ENCODE measurements at regions not wholly inside any gene's neighbourhood (a gene's known extent, or its start where the extent isn't known, plus 50 kb on each side); places are given as distances from the start of the nearest gene placed in this dataset.

DNA sequence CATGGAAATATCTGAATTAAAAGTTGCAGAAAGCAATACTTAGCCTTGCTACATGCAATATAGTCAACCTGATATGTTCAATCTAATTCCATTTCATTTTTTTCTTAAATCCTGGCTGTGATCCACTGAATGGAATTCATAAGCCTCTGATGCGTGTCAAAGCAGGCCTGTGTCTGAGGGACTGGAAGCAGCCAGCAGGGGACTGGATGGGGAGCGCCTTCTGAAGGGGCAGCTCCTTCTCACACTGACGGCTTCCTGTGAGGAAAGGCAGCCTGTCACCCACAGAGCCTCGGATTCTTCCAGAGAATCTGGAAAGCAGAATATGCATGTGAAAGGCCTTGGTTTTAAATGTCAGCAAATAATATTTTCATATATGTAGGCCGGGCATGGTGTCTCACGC is 73.5 kb downstream of the KCNF1 start:
- no peak for DNase-seq (ENCODE audit: low spot score)

DNA sequence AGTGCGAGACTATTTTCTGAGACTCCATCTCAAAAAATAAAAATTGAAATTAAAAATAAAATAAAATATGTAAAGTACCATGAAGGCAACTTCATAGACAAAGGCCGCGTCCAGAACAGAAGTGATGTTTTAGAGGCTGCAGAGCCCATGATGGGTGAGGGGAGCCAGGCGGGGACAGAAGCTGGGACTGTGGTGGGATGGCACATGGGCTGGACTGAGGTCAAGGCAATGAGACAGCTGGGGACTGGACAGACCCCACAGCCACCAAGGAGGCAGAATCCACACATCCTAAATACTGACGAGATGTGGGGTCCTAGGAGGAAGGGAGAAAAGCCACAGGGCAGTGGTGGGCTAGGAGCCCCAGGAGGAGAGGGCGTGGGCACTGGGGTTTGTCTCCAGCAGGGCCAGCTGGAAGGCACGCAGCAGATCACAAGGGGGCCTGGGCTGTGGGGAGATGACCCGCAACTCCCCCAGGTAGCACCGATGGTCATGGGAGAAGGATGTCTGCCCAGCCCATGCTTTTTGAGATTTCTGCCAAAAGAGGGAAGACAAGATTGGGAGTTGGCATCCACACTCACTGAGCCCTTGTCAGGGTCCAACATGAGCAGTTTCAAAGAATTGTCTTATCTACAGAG is 74.3 kb downstream of the KCNF1 start:
- DNase-seq (ENCODE audit: low spot score): no peak

DNA sequence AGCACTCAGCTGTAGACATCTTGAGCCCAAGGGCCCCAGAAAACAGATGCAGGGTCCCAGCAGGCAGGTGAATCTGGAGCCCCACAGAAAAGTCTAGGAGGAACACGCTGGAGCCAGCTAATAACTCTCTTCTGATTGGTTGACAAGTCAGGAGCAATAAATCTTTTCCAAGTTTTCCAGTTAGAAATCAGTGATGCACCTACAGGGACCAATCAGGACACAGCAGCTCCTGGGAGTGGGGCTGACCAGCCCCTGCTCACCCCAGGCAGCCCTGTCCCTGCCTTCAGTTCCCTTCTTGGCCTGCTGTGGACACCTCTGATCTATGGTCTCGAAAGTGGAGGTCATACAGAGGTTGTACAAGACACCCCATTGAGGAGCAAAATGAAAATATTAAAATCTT is 75.7 kb downstream of the KCNF1 start:
- no peak for DNase-seq (ENCODE audit: low spot score)

DNA sequence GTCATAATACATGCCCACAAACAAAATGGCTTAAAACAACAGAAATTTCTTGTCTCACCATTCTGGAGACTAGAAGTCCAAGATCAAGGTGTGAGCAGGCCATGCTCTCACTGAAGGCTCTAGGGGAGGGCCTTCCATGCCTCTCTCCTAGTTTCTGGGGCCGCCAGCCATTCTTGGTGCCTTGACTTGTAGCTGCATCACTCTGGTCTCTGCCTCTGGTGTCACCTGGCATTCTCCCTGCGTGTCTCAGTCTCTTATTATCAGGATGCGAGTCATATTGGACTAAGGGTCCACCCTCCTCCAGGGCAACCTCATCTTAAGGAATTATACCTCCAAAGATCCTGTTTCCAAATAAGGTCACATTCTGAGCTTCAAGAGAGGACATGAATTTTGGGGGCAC is 76.1 kb downstream of the KCNF1 start:
- DNase-seq (ENCODE audit: low spot score): no peak

DNA sequence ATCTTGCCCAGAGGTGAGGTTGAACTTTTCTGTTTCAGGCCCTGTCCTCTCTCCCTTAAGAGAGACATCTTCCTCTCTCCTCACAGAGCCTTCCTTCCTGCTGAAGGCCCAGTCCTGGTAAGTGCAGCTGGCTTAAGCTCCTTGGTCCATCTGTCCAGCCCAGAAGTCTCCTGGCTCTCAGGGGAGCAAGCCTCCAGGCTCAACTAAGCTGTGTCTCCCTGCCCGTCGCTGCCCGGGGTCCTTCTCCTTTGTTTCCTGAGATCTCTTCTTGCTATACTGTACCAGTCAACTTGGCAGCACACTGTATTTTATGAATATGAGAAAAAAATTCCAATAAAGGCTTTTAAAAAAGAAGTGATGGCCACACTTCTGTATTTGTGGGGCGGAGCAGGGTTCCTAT is 77.4 kb downstream of the KCNF1 start:
- DNase-seq (ENCODE audit: low spot score): no peak

DNA sequence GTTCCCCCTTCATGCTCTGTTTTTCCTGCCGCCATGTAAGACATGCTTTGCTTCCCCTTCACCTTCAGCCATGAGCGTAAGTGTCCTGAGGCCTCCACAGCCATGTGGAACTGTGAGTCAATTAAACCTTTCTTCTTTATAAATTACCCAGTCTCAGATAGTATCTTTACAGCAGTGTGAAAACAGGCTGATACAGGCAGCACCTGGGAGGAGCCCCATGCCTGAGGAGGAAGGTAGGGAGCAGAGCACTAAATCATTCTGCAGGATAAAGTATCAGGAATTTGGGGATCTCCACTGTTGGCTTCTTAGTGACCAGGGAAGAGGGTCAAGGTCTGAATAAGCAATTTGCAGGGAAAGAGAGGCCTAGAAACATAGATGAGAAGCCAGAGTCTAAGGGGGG is 78.0 kb downstream of the KCNF1 start:
- no peak for DNase-seq (ENCODE audit: low spot score)

DNA sequence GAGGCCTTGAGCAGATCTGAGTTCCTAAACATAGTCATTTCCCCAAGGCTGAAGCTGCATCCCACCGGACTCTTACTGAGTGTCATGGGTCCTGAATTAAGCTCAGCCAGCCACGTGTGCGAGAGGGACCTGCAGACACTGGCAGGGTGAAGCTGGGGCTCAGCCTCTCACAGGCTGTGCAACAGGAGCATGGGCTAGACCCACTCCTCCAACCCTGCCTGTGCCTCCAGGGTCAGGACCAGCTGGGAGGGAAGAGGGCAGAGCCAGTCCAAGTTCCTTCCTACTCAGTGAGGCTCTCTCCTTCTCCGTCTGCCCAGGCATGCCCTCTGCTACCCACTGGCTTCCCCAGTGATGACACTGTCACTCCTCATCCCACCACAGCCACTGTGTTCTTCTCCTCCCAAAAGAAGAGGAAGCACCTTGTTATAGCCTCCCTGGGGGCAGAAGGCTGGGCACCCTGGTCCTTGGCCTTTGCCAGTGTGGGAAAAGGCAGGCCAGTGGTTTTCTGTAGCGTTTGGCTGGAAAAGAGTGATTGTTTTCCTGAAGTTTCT is 78.9 kb downstream of the KCNF1 start:
- no peak for DNase-seq (ENCODE audit: low spot score)

DNA sequence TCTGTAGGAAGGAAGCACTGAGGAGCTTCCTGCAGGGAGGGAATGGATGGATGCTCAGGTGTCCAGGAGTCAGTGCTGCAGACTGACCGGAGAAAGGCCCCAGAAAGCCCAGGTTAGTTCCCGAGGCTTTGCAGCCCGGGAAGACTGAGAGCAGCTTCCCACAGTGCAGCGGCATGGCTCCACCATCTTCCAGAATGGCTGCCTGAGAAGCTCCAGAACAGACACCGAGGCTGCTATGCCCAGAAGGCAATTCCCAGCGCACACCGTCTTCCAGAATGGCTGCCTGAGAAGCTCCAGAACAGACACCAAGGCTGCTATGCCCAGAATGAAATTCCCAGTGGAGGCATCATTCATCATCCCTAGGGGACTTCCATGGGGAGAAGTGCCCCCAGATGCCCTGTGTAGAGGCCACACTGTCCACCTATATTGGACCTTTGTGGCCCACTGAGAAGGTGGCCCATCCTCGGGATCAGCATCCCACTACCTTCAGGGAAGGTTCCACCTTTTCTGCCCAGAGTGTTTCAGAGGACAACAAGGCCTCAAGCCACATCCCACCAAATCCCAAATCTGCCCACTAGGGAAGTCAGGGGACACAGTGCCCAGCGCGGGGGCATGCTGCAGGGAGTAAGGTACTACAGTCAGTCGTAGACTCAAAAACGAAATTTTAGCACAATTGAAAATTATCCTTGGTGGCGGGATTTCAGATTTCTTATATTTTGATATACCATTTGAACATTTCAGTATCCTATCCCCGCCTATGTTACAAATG is 80.5 kb downstream of the KCNF1 start:
- no peak for DNase-seq (ENCODE audit: low spot score)

DNA sequence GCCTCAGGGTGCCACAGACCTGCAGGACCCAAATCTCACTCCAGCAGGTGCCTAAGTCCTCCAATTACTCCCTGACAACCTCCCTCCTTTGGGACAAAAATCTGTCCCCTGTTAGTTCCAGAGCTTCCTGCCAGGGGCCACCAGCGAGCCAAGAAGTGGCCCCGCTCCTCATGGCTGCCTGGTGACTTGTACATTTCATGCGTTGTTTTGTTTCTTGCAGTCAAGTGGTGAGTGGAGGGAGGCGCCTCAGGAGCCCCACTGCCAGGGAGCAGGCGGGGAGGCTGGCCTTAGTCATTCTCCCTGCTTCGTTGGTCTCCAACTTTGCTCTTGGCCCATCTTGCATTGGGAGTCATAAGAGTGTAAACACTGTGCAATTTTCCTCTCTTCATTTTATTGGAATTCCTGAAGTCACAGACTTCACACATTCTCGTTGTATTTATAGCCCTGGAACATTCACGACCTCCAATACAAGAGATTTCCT is 81.3 kb downstream of the KCNF1 start:
- no peak for DNase-seq (ENCODE audit: low spot score)

DNA sequence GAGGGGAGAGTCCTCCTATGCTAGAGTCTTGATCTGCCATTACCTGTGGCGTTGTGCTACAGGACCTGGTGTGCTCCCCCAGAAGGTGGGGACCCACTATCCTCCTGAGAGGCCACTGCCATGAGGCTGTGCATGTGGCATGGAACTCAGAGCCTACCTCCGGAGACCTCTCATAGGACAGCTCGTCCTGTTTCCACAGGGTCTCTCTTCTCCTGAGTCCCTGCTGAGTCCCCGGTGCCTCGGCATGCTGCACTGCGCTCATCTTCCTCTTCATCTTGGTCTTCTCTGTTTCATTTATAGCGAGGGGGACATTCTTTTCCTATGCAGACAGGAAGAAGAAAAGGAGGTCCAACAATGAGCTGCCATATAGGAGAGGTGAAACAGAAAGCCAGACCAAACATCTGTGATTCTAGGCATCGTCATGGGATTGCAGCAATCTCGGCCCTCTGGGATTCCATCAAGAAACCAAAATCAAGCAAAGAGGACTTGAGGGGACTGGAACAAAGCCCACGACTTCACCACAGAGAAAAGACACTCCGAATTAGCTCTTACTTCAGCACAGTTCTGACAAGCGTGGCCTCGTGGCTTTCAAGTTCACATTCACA is 83.7 kb downstream of the KCNF1 start:
- DNase-seq (ENCODE audit: low spot score): no peak

DNA sequence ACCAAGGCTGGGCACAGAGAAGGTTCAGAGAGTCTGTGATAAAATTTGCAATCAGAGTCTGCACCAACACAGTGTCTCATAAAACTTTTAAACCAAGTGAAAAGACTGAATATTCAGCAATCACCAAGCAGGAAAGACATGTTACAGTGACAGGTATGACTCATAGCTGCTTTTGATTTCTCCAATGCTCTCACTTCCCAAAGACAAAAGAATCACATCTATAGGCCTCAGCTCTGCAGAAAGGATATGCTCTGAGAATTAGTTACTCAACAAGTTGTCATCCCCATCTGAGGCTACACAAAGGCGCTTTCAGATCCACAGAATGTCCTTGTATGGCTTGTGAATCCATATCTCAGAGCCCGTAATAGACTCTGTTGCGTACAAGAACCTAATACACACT is 92.5 kb downstream of the KCNF1 start:
- DNase-seq (ENCODE audit: low spot score): no peak

DNA sequence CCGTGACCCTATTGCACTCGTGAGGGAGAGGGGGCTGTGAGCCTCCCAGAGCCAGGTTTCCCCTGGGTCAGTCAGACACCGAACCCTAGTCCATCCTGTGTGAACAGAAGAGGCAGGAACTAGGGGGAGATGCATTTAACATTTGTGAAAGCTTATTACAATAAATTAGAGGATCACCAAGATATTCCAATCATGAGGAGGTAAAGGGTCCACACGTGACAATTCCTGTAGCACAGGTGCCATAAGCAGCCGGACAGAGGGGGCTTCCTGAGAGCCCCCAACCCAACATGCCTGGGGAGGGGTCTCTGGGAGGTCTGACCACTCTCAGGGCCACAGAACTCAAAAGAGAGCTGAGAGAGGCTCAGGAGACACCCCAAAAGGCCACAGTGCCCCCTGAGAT is 93.3 kb downstream of the KCNF1 start:
- no peak for DNase-seq (ENCODE audit: low spot score)

DNA sequence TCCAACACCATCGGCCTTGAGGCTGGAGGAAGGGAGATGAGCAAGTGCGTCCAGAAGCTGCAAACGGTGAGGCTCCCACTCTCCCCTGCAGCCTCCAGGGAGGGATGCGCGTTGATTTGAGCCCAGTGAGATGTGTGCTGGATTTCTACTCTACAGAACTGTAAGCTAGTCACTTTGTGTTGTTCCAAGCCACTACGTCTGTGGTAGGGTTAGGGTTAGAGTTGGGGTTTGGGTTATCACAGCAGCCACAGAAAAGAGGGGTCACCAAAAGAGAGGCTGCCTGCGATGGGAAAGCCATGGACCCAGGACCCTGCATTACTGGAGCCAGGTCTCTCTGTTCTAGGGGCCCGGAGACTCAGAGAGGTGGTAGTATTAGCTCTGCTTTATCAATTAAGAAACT is 94.5 kb downstream of the KCNF1 start:
- DNase-seq (ENCODE audit: low spot score): no peak

DNA sequence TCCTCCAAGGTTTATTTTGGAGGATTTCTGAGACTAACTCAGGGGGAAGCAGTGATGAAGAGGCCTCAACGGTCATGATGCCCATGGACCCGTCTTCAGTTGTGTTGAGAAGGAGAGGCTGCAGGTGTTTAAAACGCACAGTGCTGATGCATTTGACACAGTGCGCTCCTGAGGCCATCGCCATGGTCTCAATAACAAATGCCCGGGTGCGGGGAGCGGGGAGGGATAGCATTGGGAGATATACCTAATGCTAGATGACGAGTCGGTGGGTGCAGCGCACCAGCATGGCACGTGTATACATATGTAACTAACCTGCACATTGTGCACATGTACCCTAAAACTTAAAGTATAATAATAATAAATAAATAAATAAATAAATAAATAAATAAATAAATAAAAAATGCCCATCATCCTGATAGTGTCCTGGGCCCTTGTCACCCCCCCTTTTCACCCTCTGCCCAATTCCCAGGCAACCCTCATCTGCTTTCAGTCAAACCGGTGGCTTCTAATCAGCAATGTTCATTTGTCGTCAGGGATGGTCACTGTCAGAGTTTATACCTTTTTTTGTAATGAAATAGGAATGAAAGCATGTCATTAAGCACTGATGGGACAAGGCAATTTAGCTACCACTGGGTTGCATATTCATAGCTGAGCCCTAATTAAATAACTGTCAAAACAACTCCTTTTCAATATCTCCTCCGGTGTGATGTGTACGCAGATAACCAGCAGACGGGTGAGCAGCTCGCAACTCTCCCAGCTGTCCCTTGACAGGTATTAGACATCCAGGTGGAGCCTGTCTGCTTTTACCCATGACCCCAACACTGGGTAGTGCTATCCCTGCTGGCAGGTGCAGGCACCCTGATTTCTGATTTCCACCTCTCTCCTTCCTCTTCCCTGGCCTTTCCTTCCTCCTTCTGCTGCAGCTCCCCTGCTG is 95.9 kb downstream of the KCNF1 start:
- DNase-seq (ENCODE audit: low spot score): no peak

DNA sequence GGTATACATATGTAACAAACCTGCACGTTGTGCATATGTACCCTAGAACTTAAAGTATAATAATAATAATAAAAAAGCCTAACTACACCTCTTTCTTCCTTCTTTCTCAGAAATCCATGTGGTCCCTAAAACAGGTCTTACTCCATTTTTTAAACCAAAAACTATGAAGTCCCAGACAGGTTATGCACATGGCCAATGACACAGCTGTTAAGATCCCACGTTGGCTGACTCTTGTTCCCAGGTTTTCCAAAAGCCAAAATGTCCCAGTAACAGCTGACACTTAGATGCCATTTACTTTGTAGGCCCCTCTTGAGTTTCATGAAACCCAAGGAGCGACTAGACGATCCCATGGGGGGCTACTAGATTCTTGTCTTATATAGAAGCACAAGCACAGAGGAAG is 97.0 kb downstream of the KCNF1 start:
- DNase-seq (ENCODE audit: low spot score): no peak

DNA sequence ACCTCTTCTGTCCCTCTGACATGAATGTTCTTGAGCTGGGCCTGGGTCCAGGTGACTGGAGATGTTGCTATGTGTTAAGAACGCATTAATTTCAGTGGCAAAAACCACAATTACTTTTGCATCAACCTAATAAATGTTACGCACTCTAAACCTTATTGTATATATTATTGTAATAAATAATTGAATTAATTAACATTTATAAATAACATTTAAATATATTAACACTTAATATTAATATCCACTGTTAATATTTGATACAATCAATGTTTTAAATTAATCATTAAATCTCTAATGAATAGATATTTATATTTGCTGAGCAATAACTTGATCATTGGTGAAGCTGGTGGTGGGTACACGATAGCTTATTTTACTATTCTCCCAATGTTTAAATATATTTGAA is 97.4 kb downstream of the KCNF1 start:
- DNase-seq (ENCODE audit: low spot score): no peak

DNA sequence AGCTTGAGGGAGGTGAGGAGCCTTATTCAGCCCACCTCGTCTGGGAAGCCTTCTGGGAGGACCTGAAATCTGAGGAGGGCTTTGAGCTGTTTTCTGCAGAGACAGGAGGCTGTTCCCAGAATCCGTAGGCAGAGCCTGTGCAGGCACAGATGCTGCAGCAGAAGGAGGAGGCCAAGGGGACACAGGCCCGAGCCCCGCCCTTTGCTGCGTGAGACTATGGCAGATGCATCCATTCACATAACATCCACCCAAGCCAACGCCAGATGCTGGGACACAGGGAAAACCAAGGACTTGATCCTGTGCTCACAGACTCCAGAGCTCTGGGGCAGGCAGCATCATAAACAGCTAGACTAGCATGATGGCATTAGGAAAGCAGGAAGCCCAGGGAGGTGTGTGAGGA is 98.2 kb downstream of the KCNF1 start:
- peak; percentile 65 for DNase-seq (ENCODE audit: low spot score)

DNA sequence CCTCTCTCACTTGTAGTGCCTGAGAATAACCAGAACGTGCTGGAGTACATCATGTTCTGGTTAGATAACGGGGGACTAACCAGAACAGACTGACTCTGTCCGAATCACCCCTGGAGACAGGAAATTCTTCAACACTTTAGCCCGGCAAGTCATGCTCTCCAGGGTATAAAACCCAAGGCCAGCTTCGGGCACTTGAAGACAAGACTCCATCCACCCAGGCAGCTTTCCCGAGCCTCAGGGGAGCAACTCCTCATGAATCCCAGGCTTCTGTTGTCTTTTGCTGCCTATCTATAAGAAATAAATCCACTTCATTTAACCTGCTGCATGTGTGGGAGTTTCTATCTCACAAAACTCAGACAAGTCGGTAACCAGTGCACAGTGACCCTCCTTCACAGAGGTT is 99.6 kb downstream of the KCNF1 start:
- DNase-seq (ENCODE audit: low spot score): peak; percentile 23

DNA sequence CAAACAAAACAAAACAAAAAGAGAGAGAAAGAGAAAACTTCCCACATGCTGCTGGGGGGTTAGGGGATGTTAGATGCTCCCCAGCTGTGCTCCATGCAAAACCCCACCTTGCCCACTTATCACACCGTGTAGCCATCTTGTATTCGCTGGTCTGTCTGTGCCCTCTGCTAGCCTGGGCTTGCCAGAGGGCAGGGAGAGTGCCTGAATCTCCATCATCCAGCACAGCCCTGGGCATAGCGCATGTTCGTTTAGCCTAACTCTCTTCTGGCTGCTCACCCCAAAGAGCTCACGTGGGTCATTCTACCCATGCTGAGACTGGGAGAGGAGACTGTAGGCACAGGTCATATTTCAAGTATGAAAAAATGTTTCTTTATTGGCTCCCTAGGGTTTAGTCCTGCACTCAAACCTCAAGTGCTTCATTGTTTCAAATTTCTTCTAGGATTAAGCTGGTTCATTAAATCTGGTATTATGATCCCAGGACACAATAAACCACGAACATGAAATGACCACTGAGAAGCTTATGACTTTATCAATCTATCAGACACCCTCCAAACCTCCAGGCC is 100.5 kb downstream of the KCNF1 start:
- DNase-seq (ENCODE audit: low spot score): peak; percentile 20

DNA sequence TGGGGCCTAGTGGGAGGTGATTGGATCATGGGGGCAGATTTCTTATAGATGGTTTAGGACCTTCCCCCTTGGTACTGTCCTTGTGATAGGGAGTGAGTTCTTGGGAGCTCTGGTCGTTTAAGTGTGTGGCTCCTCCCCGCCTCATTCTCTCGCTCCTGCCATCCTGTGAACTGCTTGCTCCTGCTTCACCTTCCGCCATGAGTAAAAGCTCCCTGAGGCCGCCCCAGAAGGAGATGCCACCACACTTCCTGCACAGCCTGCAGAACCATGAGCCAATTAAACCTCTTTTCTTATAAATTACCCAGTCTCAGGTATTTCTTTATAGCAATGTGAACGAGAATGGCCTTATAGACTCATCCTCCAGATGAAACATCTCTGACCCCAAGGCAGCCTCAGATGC is 101.5 kb downstream of the KCNF1 start:
- peak; percentile 25 for DNase-seq (ENCODE audit: low spot score)

DNA sequence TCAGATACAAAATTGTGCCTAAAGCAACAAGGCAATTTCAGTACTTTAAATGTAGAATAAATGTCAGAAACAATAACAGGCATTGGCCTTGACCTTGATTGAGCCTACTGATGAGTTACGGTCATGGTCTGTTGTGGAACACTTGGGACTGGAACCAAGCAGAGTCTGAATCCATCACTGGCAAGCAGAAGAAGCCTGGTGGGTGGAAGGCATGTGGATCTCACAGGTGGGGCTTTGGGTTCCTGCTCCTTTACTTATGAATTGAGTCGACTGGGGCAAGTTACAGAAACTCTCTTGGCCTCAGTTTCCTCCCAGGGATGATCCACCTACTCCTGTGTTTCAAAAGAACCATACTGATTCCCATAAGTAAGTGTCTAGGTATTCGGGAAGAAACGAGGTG is 102.3 kb downstream of the KCNF1 start:
- DNase-seq (ENCODE audit: low spot score): peak; percentile 36
